GM19397 (cell line): ENCODE measurements at regions not wholly inside any gene's neighbourhood (a gene's known extent, or its start where the extent isn't known, plus 50 kb on each side); places are given as distances from the start of the nearest gene placed in this dataset.

Experiments used
- ATAC-seq: cut with Tn5 transposase; IDR thresholded peaks from one replicate; pipeline ENCODE4 v1.9.1; 2021; ENCODE audit warnings: mild to moderate bottlenecking, moderate library complexity; ENCODE audit not compliant: unreplicated experiment

GRCh38 chr1:218670875-218671274 lies 325.7 kb downstream of the TGFB2 start:
- no peak for ATAC-seq

DNA sequence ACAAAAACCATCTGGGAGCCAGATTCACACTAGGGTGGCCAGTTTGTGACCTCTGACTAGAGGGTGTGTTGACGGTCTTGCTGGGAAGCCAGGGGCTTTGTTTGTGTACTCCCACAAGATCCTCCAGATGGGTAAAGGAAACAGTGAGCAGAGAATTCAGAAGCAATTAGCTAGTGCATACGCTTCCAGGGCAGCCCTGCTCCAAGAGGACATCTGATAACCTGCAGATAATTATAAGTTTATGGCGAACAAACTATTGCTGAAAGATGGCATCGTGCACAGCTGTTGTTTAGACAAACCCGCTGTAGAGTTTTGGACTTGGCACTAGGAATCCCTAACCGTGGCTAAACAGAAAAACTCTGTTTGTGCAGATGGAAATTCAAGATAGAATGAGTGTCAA lies 326.4 kb downstream of the TGFB2 start:
- no peak for ATAC-seq

GRCh38 chr1:218673170-218673569 lies 328.0 kb downstream of the TGFB2 start:
- ATAC-seq, result no peak

GRCh38 chr1:218674280-218674773 lies 329.2 kb downstream of the TGFB2 start:
- ATAC-seq, result no peak

- ATAC-seq, result no peak
Measured at GRCh38 chr1:218677026-218677425, 331.9 kb downstream of the TGFB2 start.

DNA sequence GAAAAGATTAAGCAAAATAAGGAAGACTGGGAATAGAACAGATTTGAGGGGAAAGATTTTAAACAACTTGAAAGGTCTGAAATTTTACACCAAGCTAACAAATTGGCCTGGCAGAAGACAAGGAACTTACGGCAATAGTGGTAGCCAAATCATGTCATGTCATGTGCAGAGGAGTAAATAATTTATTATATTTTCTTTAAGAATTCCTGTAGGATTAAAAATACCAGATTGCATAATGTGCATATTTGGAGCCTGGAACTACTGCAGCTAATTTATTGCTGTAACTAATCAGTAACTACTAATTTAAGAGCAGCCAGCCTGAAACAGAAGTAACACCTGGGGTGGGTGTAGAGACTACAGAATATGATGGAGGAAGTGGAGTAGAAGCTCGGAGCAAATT lies 334.3 kb downstream of the TGFB2 start:
- no peak for ATAC-seq

DNA sequence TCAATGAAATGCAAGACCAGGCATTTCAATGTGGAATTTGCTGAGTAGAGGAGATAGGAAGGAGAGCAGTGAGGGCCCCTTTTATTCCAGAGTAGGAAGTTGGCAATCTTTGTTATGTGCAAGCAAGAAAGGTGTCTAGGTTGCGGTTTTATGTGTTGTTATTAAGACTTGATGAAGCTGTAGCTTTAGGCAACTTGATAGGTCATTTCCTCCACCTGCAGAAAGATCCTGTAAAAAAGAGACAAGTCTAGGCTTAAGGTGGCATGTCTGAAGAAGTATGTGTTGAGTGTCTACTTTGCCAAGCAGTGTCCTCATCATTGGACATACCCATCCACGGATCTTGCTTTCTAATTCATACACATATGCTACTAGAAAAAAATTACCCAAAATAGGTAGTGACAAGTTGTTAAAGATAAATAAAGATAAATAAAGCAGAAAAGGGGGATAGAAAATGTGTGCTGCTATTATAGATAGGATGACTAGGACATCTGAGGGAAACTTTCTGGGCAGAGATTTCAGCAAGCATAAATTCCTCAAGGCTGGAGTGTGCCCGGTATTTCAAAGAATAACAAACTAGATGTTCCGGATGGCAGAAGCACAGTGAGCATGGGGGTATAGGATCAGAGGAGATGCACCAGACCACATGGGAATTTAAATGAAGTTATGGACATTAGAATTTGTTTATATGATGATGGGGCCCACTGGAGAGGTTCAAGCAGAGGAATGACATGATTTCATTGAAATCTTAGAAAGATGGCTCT lies 335.0 kb downstream of the TGFB2 start:
- no peak for ATAC-seq

DNA sequence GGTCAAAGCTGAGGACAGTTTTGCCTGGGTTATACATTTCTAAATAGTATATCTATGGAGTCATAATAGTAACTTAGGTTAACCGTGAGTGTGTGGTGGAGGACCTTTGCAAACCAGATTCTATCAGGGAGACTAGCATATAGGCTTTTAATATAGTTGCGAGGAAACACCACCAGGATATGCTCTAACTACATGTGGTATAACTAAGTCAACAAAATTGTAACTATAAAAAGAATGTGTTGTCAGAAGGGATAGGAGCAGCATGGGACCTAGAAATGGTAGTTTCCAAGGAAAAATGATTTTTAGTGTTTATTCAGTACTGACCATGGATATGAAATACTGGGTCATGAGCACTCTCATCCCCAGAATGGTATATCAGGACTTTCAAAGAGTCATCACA lies 338.1 kb downstream of the TGFB2 start:
- no peak for ATAC-seq

DNA sequence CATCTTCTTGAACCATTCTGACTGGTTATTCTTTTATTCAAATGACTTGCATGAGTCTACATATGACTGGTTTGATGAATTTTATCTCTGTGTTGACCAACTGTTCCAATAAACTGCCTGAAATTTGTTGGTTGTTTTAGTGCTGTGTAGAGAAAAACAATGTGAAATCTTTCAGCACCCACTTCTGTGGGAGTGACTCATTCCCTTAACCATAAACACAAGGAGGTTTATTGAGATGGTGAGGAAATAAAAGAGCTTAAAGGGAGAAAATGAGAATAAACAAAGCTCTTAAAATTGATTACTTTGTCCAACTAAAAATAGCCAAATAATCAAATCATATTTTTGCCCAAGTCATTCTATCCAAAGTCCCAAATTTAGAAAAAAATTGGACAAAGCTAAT lies 341.1 kb downstream of the TGFB2 start:
- ATAC-seq, result no peak

DNA sequence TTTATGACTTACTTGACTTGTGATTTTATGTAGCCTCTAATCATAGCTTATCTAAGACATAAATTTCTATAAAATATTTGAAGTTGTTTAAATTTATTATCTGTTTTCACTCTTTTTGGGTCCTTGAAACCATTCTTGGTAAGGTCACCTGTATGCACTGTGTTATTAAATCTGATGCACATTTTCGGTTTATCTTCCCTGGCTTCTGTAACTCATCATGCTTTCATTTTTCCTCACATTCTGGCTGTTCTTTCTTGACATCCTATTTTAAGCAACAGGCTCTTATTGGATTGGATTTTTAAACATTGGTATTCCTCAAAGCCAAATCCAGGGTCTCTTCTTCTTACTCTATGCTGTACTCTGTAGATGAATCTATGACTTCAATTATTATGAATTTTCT lies 341.6 kb downstream of the TGFB2 start:
- ATAC-seq, result no peak

DNA sequence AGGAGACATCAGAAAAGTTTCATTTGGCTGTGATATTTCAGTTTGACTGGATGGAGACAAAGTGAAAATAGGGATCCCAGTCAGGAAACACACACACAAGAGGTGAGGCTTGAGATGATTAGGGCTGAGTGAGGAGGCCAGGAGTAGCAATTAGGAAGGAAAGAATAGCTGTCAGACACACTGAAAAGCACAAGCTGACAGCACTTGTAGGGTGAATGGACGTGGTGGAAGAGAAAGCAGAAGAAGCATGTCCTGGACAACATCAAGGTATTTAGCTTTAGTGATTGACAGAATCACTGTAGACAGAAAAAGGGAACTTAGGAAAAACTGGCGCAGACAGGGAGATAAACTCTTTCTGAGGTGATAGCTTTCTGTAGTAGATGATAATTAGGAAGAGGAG lies 347.7 kb downstream of the TGFB2 start:
- no peak for ATAC-seq

DNA sequence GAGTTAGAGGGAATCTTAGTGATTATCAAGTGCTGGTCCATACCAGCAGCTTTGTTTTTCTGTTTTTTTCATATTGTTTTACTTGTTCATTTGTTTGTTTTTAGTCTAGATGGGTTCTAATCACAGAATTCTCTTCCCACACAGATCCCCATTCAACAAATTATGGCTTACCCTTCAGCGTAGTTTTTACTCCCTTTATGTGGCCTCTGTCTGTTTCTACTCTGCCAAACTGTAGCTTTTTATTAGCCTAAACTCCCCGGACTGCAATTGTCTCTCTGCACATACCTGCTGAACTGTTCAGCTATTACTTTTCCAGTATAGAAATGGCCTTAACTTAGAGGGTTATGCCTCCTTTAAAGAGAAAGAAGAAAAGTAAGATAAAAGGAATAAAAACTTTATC lies 348.5 kb downstream of the TGFB2 start:
- ATAC-seq, result no peak

GRCh38 chr1:218694085-218694484 lies 348.9 kb downstream of the TGFB2 start:
- no peak for ATAC-seq

- no peak for ATAC-seq
Measured at GRCh38 chr1:218694636-218695035, 349.5 kb downstream of the TGFB2 start.

GRCh38 chr1:218695525-218695924 lies 350.4 kb downstream of the TGFB2 start:
- no peak for ATAC-seq

DNA sequence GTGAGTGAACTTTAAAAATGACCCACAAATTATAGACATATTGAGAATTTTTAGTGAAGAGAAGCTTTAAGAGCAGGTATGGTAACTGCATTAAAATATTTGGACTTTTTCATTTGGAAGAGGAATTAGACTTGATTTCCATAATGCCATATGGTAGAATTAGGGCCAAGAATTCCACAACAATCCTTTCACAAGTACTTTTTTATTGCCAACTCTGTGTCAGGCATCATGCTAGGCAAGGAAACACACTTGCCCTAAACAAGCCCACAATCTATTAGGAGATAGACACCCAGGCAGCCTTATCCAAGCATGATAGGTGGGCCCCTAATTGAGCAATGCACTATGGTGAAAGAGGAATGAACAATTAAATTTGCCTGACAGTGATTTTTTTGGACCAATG lies 353.0 kb downstream of the TGFB2 start:
- no peak for ATAC-seq

GRCh38 chr1:218699421-218699820 lies 354.3 kb downstream of the TGFB2 start:
- ATAC-seq, result no peak

- no peak for ATAC-seq
Measured at GRCh38 chr1:218699865-218700264, 354.7 kb downstream of the TGFB2 start.

DNA sequence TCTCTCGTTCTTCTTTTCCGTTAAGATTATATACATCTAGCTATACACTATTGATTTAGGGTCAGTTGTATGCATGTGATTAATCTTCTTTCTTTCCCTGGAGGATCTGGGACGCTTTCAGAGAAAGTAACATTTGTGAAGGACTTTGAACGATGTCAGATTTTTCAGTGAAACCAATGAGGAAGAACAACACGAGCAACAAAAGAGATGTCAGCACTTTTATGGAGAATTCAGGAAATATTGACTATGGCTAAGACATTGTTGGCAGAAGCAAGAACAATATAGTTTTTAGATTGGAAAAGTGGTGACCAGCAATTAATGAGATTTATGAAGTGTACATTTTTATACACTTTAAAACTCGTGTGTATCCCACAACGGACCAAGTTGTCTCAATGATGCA lies 355.5 kb downstream of the TGFB2 start:
- ATAC-seq, result no peak

DNA sequence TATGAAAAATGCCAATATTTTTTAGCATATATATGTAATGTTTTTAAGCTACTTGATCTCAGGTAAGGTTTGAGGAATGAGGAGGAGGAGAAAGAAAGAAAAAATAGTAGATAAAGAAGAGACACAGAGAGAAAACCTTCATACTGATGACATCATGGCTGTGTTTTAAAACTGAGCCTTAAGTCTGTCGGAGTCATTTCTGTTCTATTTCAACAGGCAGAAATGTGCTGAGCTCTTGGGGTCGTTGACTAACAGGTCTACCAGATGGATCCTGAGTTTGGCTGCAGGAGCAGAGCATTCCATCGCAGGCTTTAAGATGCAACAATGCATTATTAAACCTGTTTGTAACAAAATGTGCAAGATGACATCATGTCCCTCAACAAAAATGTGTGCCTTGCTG lies 356.0 kb downstream of the TGFB2 start:
- no peak for ATAC-seq

- ATAC-seq, result no peak
Measured at GRCh38 chr1:218702775-218703174, 357.6 kb downstream of the TGFB2 start.

- no peak for ATAC-seq
Measured at GRCh38 chr1:218703836-218704235, 358.7 kb downstream of the TGFB2 start.

DNA sequence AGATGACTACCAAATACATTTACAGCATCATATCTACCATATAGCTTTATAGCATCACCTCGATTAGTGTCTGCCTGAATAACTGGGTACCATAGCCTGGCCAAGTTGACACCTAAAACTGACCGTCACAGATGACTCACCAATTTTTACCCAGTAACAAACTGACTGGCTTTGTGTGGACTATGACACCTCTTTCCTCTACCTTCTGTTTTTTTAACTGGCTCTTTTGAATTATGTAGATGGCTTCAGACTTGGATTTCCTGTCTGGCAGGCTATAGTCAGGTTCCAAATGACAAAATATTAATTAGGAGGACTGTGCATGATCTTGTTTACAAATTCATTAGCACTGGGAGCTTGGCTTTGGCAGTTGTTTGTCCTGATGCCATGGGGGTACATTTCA lies 360.3 kb downstream of the TGFB2 start:
- no peak for ATAC-seq
